HEK293 (cell line): ENCODE measurements at regions not wholly inside any gene's neighbourhood (a gene's known extent, or its start where the extent isn't known, plus 50 kb on each side); places are given as distances from the start of the nearest gene placed in this dataset.

Experiments
- CTCF ChIP-seq: fragments of 450-650 bp; formaldehyde crosslinking; IDR thresholded peaks from 2 replicates; pipeline ENCODE4 v1.5.1; 2016; ENCODE audit warnings: missing biosample characterization, missing genetic modification characterization
- YY1 ChIP-seq: fragments of 450-650 bp; formaldehyde crosslinking; IDR thresholded peaks from 2 replicates; pipeline ENCODE4 v1.5.1; 2018; ENCODE audit warnings: missing biosample characterization, missing genetic modification characterization
- ZBTB11 ChIP-seq: fragments of 450-650 bp; formaldehyde crosslinking; conservative IDR thresholded peaks from 2 replicates; pipeline ENCODE4 v1.5.1; 2016; ENCODE audit warnings: low read depth, missing biosample characterization, missing genetic modification characterization
- ZNF398 ChIP-seq: fragments of 450-650 bp; formaldehyde crosslinking; IDR thresholded peaks from 2 replicates; pipeline ENCODE4 v1.5.1; 2017; ENCODE audit warnings: missing biosample characterization, missing genetic modification characterization
- TF ChIP-seq, protein P1 (sequence below): fragments of 450-650 bp; formaldehyde crosslinking; IDR thresholded peaks from 2 replicates; pipeline ENCODE4 v1.5.1; 2016; ENCODE audit warnings: missing biosample characterization, missing genetic modification characterization, low read depth

DNA sequence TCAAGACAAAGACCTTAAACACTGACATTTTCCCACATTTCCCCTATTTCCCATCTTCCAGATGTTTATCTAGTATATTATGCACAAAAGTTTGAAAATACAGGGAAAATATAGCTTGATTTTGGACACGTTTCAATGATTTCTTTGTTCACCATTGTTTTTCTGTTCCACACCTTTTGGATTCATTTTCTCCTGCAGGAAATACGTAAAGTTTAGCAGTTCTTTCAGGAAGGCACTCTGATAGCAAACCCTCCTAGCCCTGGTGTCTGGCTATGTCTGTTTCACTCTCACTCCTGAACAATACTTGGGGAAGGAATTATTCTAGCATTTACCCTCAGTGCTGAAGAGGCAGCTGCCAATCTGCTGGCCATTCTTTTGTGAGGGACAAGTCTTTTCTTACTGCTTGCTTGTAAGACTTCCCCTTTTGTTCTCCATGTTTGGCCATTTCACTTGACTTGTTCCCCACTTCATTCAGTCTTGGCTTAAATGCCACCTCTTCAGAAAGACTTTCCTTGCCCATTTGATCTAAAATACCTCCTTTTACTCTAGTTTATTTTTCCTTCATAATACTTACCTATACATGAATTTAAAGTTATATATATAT is 195.4 kb downstream of the RNF152 start:
- TF ChIP-seq CTCF (tag by site-specific recombination) (no peak), YY1 (no peak), ZNF398 (tag by site-specific recombination) (no peak), ZBTB11 (tag by site-specific recombination) (no peak)
- TF ChIP-seq, protein P1, sequence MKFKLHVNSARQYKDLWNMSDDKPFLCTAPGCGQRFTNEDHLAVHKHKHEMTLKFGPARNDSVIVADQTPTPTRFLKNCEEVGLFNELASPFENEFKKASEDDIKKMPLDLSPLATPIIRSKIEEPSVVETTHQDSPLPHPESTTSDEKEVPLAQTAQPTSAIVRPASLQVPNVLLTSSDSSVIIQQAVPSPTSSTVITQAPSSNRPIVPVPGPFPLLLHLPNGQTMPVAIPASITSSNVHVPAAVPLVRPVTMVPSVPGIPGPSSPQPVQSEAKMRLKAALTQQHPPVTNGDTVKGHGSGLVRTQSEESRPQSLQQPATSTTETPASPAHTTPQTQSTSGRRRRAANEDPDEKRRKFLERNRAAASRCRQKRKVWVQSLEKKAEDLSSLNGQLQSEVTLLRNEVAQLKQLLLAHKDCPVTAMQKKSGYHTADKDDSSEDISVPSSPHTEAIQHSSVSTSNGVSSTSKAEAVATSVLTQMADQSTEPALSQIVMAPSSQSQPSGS, result no peak
